Ishikawa (cell line): ENCODE measurements at regions not wholly inside any gene's neighbourhood (a gene's known extent, or its start where the extent isn't known, plus 50 kb on each side); places are given as distances from the start of the nearest gene placed in this dataset.

Experiments used
- CEBPB ChIP-seq: IDR thresholded peaks from 2 replicates; pipeline ENCODE4 v1.6.1; 2012
- EGR1 ChIP-seq: IDR thresholded peaks from 2 replicates; pipeline ENCODE4 v1.6.1; 2012
- EP300 ChIP-seq: IDR thresholded peaks from 2 replicates; pipeline ENCODE4 v1.6.1; 2012; ENCODE audit warnings: borderline replicate concordance
- FOXM1 ChIP-seq: IDR thresholded peaks from 2 replicates; pipeline ENCODE4 v1.6.1; 2012; ENCODE audit warnings: low read depth, borderline replicate concordance
- RAD21 ChIP-seq: IDR thresholded peaks from 2 replicates; pipeline ENCODE4 v1.6.1; 2012; ENCODE audit warnings: low read depth
- TAF1 ChIP-seq: IDR thresholded peaks from 2 replicates; pipeline ENCODE4 v1.6.1; 2012; ENCODE audit warnings: low read depth, mild to moderate bottlenecking
- TCF12 ChIP-seq: IDR thresholded peaks from 2 replicates; pipeline ENCODE4 v1.6.1; 2012; ENCODE audit warnings: low read depth
- TEAD4 ChIP-seq: IDR thresholded peaks from 2 replicates; pipeline ENCODE4 v1.6.1; 2012
- YY1 ChIP-seq: IDR thresholded peaks from 2 replicates; pipeline ENCODE4 v1.6.1; 2012; ENCODE audit warnings: low read depth
- ZBTB7A ChIP-seq: IDR thresholded peaks from 2 replicates; pipeline ENCODE4 v1.6.1; 2012; ENCODE audit warnings: low read depth
- TF ChIP-seq, protein P1 (sequence below): IDR thresholded peaks from 2 replicates; pipeline ENCODE4 v1.6.1; 2012
- TF ChIP-seq, protein P2 (sequence below): IDR thresholded peaks from 2 replicates; pipeline ENCODE4 v1.6.1; 2012; ENCODE audit warnings: low read depth, mild to moderate bottlenecking
- TF ChIP-seq, protein P3 (sequence below): IDR thresholded peaks from 2 replicates; pipeline ENCODE4 v1.6.1; 2012

DNA sequence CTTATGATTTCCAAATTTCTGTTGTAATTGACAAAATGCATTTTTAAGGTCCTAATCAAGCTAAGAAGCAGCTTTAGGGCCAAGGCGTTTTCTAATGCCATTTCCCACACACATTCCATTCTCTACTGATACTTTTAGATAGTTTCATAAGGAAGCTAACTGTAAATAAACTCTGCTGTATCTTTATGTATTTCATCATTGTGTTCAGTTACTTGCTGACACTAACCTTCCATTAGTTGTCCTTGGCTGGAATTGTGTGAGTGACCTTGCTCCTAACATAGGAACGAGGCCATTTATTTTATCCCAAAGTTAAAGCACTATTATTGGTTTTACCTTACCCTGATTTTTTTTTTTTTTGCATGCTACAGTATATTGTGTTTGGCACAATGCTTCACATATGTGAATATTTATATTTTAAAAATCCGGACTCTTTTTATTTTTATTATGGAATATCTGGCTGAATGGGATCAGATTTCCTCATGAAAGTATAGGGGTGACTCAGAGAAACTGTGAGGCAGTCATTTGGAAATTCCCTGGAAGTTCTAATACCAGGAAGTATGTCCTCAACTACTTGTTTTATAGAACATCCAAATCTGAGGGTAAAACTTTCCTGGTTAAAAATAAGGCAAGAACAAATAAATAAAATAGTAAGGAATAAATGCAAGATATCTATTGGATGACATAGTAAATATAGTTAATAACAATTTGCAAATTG lies 62.7 kb upstream of the SORBS2 start:
- no peak for TF ChIP-seq FOXM1
- TF ChIP-seq EP300 = no peak
- TF ChIP-seq, protein P1, sequence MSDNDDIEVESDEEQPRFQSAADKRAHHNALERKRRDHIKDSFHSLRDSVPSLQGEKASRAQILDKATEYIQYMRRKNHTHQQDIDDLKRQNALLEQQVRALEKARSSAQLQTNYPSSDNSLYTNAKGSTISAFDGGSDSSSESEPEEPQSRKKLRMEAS = no peak
- no peak for TF ChIP-seq TCF12
- no peak for TF ChIP-seq TAF1
- TF ChIP-seq, protein P2, sequence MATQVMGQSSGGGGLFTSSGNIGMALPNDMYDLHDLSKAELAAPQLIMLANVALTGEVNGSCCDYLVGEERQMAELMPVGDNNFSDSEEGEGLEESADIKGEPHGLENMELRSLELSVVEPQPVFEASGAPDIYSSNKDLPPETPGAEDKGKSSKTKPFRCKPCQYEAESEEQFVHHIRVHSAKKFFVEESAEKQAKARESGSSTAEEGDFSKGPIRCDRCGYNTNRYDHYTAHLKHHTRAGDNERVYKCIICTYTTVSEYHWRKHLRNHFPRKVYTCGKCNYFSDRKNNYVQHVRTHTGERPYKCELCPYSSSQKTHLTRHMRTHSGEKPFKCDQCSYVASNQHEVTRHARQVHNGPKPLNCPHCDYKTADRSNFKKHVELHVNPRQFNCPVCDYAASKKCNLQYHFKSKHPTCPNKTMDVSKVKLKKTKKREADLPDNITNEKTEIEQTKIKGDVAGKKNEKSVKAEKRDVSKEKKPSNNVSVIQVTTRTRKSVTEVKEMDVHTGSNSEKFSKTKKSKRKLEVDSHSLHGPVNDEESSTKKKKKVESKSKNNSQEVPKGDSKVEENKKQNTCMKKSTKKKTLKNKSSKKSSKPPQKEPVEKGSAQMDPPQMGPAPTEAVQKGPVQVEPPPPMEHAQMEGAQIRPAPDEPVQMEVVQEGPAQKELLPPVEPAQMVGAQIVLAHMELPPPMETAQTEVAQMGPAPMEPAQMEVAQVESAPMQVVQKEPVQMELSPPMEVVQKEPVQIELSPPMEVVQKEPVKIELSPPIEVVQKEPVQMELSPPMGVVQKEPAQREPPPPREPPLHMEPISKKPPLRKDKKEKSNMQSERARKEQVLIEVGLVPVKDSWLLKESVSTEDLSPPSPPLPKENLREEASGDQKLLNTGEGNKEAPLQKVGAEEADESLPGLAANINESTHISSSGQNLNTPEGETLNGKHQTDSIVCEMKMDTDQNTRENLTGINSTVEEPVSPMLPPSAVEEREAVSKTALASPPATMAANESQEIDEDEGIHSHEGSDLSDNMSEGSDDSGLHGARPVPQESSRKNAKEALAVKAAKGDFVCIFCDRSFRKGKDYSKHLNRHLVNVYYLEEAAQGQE = no peak
- TF ChIP-seq RAD21 = no peak
- no peak for TF ChIP-seq YY1
- TF ChIP-seq, protein P3, sequence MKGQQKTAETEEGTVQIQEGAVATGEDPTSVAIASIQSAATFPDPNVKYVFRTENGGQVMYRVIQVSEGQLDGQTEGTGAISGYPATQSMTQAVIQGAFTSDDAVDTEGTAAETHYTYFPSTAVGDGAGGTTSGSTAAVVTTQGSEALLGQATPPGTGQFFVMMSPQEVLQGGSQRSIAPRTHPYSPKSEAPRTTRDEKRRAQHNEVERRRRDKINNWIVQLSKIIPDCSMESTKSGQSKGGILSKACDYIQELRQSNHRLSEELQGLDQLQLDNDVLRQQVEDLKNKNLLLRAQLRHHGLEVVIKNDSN = no peak
- TF ChIP-seq EGR1 = no peak
- no peak for TF ChIP-seq CEBPB
- no peak for TF ChIP-seq ZBTB7A
- no peak for TF ChIP-seq TEAD4
